MM.1S (cell line): ENCODE measurements at regions not wholly inside any gene's neighbourhood (a gene's known extent, or its start where the extent isn't known, plus 50 kb on each side); places are given as distances from the start of the nearest gene placed in this dataset.

Experiments used
- DNase-seq: peaks from one replicate; pipeline ENCODE4 v3.0.0-alpha.2; 2015
- H2AFZ ChIP-seq: fragments of 300-600 bp; sonication (generic); 2 replicates; pipeline ENCODE4 v1.6.0; 2016; ENCODE audit warnings: antibody characterized with exemption, low read length
- H3F3A ChIP-seq: fragments of 300-600 bp; sonication (generic); 2 replicates; pipeline ENCODE4 v1.6.1; 2016; ENCODE audit warnings: mild to moderate bottlenecking, antibody characterized with exemption, low read length, moderate library complexity, mixed read lengths; ENCODE audit not compliant: insufficient read depth
- H3K27ac ChIP-seq: fragments of 300-600 bp; sonication (generic); 2 replicates; pipeline ENCODE4 v1.5.1; 2016; ENCODE audit warnings: mild to moderate bottlenecking, low read length
- H3K27me3 ChIP-seq: fragments of 300-600 bp; sonication (generic); replicated peaks from 2 replicates; pipeline ENCODE4 v1.6.0; 2016; ENCODE audit warnings: low read length; ENCODE audit not compliant: insufficient read depth
- H3K36me3 ChIP-seq: fragments of 300-600 bp; sonication (generic); replicated peaks from 2 replicates; pipeline ENCODE4 v1.6.1; 2016; ENCODE audit warnings: mild to moderate bottlenecking, low read length, mixed read lengths; ENCODE audit not compliant: insufficient read depth
- H3K4me1 ChIP-seq: fragments of 300-600 bp; sonication (generic); 2 replicates; pipeline ENCODE4 v1.6.1; 2016; ENCODE audit warnings: low read length, mixed read lengths
- H3K4me2 ChIP-seq: fragments of 300-600 bp; sonication (generic); 2 replicates; pipeline ENCODE4 v1.6.0; 2016; ENCODE audit warnings: low read depth, low read length
- H3K4me3 ChIP-seq: fragments of 300-600 bp; sonication (generic); 2 replicates; pipeline ENCODE4 v1.5.1; 2016; ENCODE audit warnings: low read length, mixed read lengths
- H3K79me2 ChIP-seq: fragments of 300-600 bp; sonication (generic); 2 replicates; pipeline ENCODE4 v1.6.1; 2016; ENCODE audit warnings: mixed run types, low read length, mixed read lengths
- H3K9ac ChIP-seq: fragments of 300-600 bp; sonication (generic); 2 replicates; pipeline ENCODE4 v1.6.1; 2016; ENCODE audit warnings: low read length, mixed read lengths
- H3K9me2 ChIP-seq: fragments of 300-600 bp; sonication (generic); replicated peaks from 2 replicates; pipeline ENCODE4 v1.6.1; 2016; ENCODE audit warnings: mild to moderate bottlenecking, low read length, mixed read lengths; ENCODE audit not compliant: insufficient read depth
- H3K9me3 ChIP-seq: fragments of 300-600 bp; sonication (generic); replicated peaks from 2 replicates; pipeline ENCODE4 v1.6.1; 2016; ENCODE audit warnings: mild to moderate bottlenecking, low read length, mixed read lengths; ENCODE audit not compliant: insufficient read depth
- H4K20me1 ChIP-seq: fragments of 300-600 bp; sonication (generic); 2 replicates; pipeline ENCODE4 v1.6.1; 2016; ENCODE audit warnings: mild to moderate bottlenecking, low read length, moderate library complexity, mixed read lengths; ENCODE audit not compliant: insufficient read depth
- EZH2 ChIP-seq: fragments of 300-600 bp; sonication (generic); optimal IDR thresholded peaks from 2 replicates; pipeline ENCODE3; 2017; ENCODE audit warnings: low read depth, mild to moderate bottlenecking, antibody characterized with exemption, low read length, mixed read lengths
- EZH2phosphoT487 ChIP-seq: fragments of 300-600 bp; sonication (generic); IDR thresholded peaks from 2 replicates; pipeline ENCODE4 v1.6.1; 2018; ENCODE audit warnings: antibody characterized with exemption, low read length
- TF ChIP-seq, protein P1 (sequence below): fragments of 300-600 bp; sonication (generic); IDR thresholded peaks from 2 replicates; pipeline ENCODE4 v1.5.1; 2016; ENCODE audit warnings: antibody characterized with exemption, low read length, mixed read lengths

DNA sequence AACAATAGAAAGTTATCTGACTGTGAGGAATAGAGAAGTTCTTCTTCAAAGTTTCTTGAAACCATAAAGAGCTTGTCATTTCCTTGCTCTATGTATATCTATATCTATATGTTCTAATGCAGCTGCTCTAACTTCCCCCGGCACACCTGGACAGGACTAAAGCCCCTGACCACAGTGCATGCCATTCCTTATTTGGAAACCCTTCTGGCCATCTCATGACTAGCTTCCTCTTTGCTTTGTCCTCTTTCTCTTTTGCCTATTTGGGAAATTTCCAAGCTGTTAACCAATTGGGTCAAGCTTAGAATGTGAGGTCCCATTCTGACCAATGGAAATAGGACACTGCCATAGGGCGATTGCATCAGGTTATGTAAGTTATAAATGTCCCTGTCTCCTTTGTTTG, 1481.1 kb downstream of the STIM2 start:
- no peaks in the 10 kb centered on the region for H3K27me3 ChIP-seq
- H4K20me1 ChIP-seq: no peaks in the 10 kb centered on the region
- H3F3A ChIP-seq: peaks cover 8% of the 10 kb centered on the region; the same call in 1 of the 2 replicates
- peak overlapping the region; percentile 50; the same call in 1 of the 2 replicates for H3K27ac ChIP-seq
- peak; percentile 64 for DNase-seq
- no peak overlapping the region for H3K9ac ChIP-seq
- no peaks in the 10 kb centered on the region for H3K36me3 ChIP-seq
- no peak overlapping the region for H3K4me3 ChIP-seq
- H3K4me2 ChIP-seq: peak overlapping the region; percentile 11; the same call in 1 of the 2 replicates
- H3K9me2 ChIP-seq: no peaks in the 10 kb centered on the region
- TF ChIP-seq, protein P1, sequence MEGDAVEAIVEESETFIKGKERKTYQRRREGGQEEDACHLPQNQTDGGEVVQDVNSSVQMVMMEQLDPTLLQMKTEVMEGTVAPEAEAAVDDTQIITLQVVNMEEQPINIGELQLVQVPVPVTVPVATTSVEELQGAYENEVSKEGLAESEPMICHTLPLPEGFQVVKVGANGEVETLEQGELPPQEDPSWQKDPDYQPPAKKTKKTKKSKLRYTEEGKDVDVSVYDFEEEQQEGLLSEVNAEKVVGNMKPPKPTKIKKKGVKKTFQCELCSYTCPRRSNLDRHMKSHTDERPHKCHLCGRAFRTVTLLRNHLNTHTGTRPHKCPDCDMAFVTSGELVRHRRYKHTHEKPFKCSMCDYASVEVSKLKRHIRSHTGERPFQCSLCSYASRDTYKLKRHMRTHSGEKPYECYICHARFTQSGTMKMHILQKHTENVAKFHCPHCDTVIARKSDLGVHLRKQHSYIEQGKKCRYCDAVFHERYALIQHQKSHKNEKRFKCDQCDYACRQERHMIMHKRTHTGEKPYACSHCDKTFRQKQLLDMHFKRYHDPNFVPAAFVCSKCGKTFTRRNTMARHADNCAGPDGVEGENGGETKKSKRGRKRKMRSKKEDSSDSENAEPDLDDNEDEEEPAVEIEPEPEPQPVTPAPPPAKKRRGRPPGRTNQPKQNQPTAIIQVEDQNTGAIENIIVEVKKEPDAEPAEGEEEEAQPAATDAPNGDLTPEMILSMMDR: no peak
- TF ChIP-seq EZH2 (no peak), EZH2phosphoT487 (no peak)
- H3K4me1 ChIP-seq: 0 out of 2 replicates have a peak, but pooled peaks cover 3% of the 10 kb centered on the region
- no peaks in the 10 kb centered on the region for H3K79me2 ChIP-seq
- H3K9me3 ChIP-seq: no peaks in the 10 kb centered on the region
- H2AFZ ChIP-seq: 0 out of 2 replicates have a peak overlapping the region, but pooled peaks have one; percentile 16

DNA sequence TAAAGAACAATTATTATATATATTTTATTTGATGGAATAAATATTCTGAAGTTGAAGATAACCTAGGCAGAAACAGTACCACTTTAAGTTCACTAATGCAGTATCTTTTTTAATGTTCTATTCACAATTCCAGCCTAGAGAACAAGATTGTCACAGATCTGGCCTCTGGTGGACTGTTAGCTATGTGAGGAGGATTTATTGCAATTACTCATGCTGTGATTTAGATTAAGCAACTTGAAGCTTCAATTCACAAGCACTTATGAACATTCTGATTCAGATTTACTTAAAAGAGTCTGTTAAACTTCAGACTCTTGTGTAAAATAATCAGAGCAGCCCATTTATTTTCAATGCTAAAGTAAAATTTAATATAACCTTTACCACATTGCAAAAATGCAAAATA, 1489.8 kb downstream of the STIM2 start:
- Histone ChIP-seq H3K4me3 (no peak overlapping the region), H3F3A (no peaks in the 10 kb centered on the region), H3K9me2 (no peaks in the 10 kb centered on the region), H3K27ac (no peak overlapping the region), H3K36me3 (no peaks in the 10 kb centered on the region), H2AFZ (no peak overlapping the region), H3K4me2 (no peak overlapping the region), H3K79me2 (no peaks in the 10 kb centered on the region), H3K9ac (no peak overlapping the region), H4K20me1 (no peaks in the 10 kb centered on the region), H3K27me3 (no peaks in the 10 kb centered on the region), H3K9me3 (no peaks in the 10 kb centered on the region), H3K4me1 (no peaks in the 10 kb centered on the region)
- DNase-seq: no peak
- no peak for TF ChIP-seq EZH2phosphoT487
- no peak for TF ChIP-seq EZH2
- TF ChIP-seq, protein P1: no peak

DNA sequence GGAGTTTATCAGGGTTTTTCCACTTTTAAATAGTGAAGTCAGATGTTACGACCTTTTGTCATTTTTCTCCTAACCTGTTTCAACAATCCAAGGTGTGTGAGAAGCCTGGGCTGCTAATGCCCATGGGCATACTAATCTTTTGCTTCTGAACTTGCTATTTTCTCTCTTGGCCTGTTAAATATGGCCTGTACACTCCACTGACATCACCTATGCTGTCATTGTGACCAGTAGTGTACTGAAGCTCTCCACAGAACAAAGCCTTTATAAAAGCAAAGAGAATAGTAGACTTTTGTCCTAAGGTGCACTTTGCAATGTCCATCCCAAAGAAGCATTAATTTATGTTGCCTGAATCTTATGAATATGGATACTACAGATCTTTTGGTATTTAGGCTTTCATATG, 1490.5 kb downstream of the STIM2 start:
- H3K79me2 ChIP-seq: no peaks in the 10 kb centered on the region
- H3K27me3 ChIP-seq: no peaks in the 10 kb centered on the region
- H4K20me1 ChIP-seq: no peaks in the 10 kb centered on the region
- H3K9ac ChIP-seq: no peak overlapping the region
- no peaks in the 10 kb centered on the region for H3F3A ChIP-seq
- H3K36me3 ChIP-seq: no peaks in the 10 kb centered on the region
- no peak overlapping the region for H3K27ac ChIP-seq
- H3K4me2 ChIP-seq: no peak overlapping the region
- no peak overlapping the region for H2AFZ ChIP-seq
- H3K9me3 ChIP-seq: no peaks in the 10 kb centered on the region
- H3K4me3 ChIP-seq: no peak overlapping the region
- DNase-seq: no peak
- TF ChIP-seq, protein P1: no peak
- TF ChIP-seq EZH2 (no peak), EZH2phosphoT487 (no peak)
- H3K4me1 ChIP-seq: no peaks in the 10 kb centered on the region
- H3K9me2 ChIP-seq: no peaks in the 10 kb centered on the region
